ENCODE measurements at regions not wholly inside any gene's neighbourhood (a gene's known extent, or its start where the extent isn't known, plus 50 kb on each side); places are given as distances from the start of the nearest gene placed in this dataset.

GRCh38 chr2:217031445-217031844 lies 171.6 kb upstream of the TNP1 start:
- Mint-ChIP-seq H3K27ac (no peak overlapping the region), H3K4me3 (no peak overlapping the region), H3K9me3 (no peaks in the 10 kb centered on the region), H3K27me3 (peaks cover 21% of the 10 kb centered on the region), H3K36me3 (ENCODE audit: low read depth) (no peaks in the 10 kb centered on the region), H3K4me1 (no peaks in the 10 kb centered on the region)
- no peak for ATAC-seq
- DNase-seq = no peak

- ATAC-seq = no peak
- Mint-ChIP-seq H3K27ac (no peak overlapping the region), H3K9me3 (no peaks in the 10 kb centered on the region)
Measured at GRCh38 chr2:217030081-217030480, 170.2 kb upstream of the TNP1 start.

GRCh38 chr2:217028128-217028527 lies 168.3 kb upstream of the TNP1 start:
- H3K36me3 Mint-ChIP-seq (ENCODE audit: low read depth) = no peaks in the 10 kb centered on the region
- no peaks in the 10 kb centered on the region for H3K4me1 Mint-ChIP-seq
- H3K9me3 Mint-ChIP-seq = peaks cover 3% of the 10 kb centered on the region
- H3K27ac Mint-ChIP-seq = no peak overlapping the region
- H3K4me3 Mint-ChIP-seq = no peak overlapping the region
- no peak for ATAC-seq
- H3K27me3 Mint-ChIP-seq = peaks cover 17% of the 10 kb centered on the region
- no peak for DNase-seq

More at GRCh38 chr2:217030081-217030480, 170.2 kb upstream of the TNP1 start:
- peaks cover 18% of the 10 kb centered on the region for H3K27me3 Mint-ChIP-seq
- no peak overlapping the region for H3K4me3 Mint-ChIP-seq
- no peaks in the 10 kb centered on the region for H3K36me3 Mint-ChIP-seq (ENCODE audit: low read depth)
- no peaks in the 10 kb centered on the region for H3K4me1 Mint-ChIP-seq
- DNase-seq = no peak

- DNase-seq = no peak
- no peaks in the 10 kb centered on the region for H3K4me1 Mint-ChIP-seq
- H3K4me3 Mint-ChIP-seq = no peak overlapping the region
- H3K36me3 Mint-ChIP-seq (ENCODE audit: low read depth) = no peaks in the 10 kb centered on the region
- H3K9me3 Mint-ChIP-seq = peaks cover 3% of the 10 kb centered on the region
- ATAC-seq = no peak
- H3K27ac Mint-ChIP-seq = no peak overlapping the region
- H3K27me3 Mint-ChIP-seq = peaks cover 16% of the 10 kb centered on the region
Measured at GRCh38 chr2:217027414-217027813, 167.6 kb upstream of the TNP1 start.

- H3K9me3 Mint-ChIP-seq = peaks cover 3% of the 10 kb centered on the region
- peaks cover 16% of the 10 kb centered on the region for H3K27me3 Mint-ChIP-seq
- no peaks in the 10 kb centered on the region for H3K4me1 Mint-ChIP-seq
- no peak for DNase-seq
- no peak for ATAC-seq
- H3K27ac Mint-ChIP-seq = no peak overlapping the region
- H3K36me3 Mint-ChIP-seq (ENCODE audit: low read depth) = no peaks in the 10 kb centered on the region
- no peak overlapping the region for H3K4me3 Mint-ChIP-seq
Measured at GRCh38 chr2:217026569-217026968, 166.7 kb upstream of the TNP1 start.

- no peak for DNase-seq
- H3K27me3 Mint-ChIP-seq = peaks cover 16% of the 10 kb centered on the region
- no peaks in the 10 kb centered on the region for H3K36me3 Mint-ChIP-seq (ENCODE audit: low read depth)
- H3K27ac Mint-ChIP-seq = no peak overlapping the region
- no peaks in the 10 kb centered on the region for H3K4me1 Mint-ChIP-seq
- H3K9me3 Mint-ChIP-seq = peaks cover 3% of the 10 kb centered on the region
- no peak for ATAC-seq
- H3K4me3 Mint-ChIP-seq = no peak overlapping the region
Measured at GRCh38 chr2:217026161-217026560, 166.3 kb upstream of the TNP1 start.

- no peaks in the 10 kb centered on the region for H3K27me3 Mint-ChIP-seq
- H3K9me3 Mint-ChIP-seq = peaks cover 7% of the 10 kb centered on the region
- no peak overlapping the region for H3K27ac Mint-ChIP-seq
- no peak for ATAC-seq
- no peak for DNase-seq
- no peaks in the 10 kb centered on the region for H3K36me3 Mint-ChIP-seq (ENCODE audit: low read depth)
- H3K4me3 Mint-ChIP-seq = no peak overlapping the region
- no peaks in the 10 kb centered on the region for H3K4me1 Mint-ChIP-seq
Measured at GRCh38 chr2:217023611-217024010, 163.7 kb upstream of the TNP1 start.

GRCh38 chr2:217017456-217018252 lies 157.8 kb upstream of the TNP1 start:
- peaks cover 11% of the 10 kb centered on the region for H3K27me3 Mint-ChIP-seq
- no peaks in the 10 kb centered on the region for H3K36me3 Mint-ChIP-seq (ENCODE audit: low read depth)
- no peak for DNase-seq
- no peaks in the 10 kb centered on the region for H3K4me1 Mint-ChIP-seq
- H3K27ac Mint-ChIP-seq = no peak overlapping the region
- no peak overlapping the region for H3K4me3 Mint-ChIP-seq
- peaks cover 4% of the 10 kb centered on the region for H3K9me3 Mint-ChIP-seq
- ATAC-seq = no peak

GRCh38 chr2:217016796-217017419 lies 157.0 kb upstream of the TNP1 start:
- Mint-ChIP-seq H3K27me3 (peaks cover 13% of the 10 kb centered on the region), H3K9me3 (peaks cover 4% of the 10 kb centered on the region), H3K4me1 (no peaks in the 10 kb centered on the region), H3K4me3 (no peak overlapping the region), H3K36me3 (ENCODE audit: low read depth) (no peaks in the 10 kb centered on the region), H3K27ac (no peak overlapping the region)
- ATAC-seq (no peak), DNase-seq (no peak)

GRCh38 chr2:217014328-217015105 lies 154.7 kb upstream of the TNP1 start:
- Mint-ChIP-seq H3K36me3 (ENCODE audit: low read depth) (no peaks in the 10 kb centered on the region), H3K27ac (no peak overlapping the region), H3K4me3 (no peak overlapping the region), H3K4me1 (no peaks in the 10 kb centered on the region), H3K9me3 (peaks cover 4% of the 10 kb centered on the region), H3K27me3 (peaks cover 13% of the 10 kb centered on the region)
- ATAC-seq = no peak
- no peak for DNase-seq

GRCh38 chr2:217013926-217014325 lies 154.1 kb upstream of the TNP1 start:
- Mint-ChIP-seq H3K27me3 (peaks cover 13% of the 10 kb centered on the region), H3K36me3 (ENCODE audit: low read depth) (no peaks in the 10 kb centered on the region), H3K4me1 (no peaks in the 10 kb centered on the region), H3K4me3 (no peak overlapping the region), H3K27ac (no peak overlapping the region), H3K9me3 (peaks cover under 1% of the 10 kb centered on the region)
- DNase-seq (no peak), ATAC-seq (no peak)

GRCh38 chr2:217011576-217011975 lies 151.7 kb upstream of the TNP1 start:
- Mint-ChIP-seq H3K9me3 (no peaks in the 10 kb centered on the region), H3K36me3 (ENCODE audit: low read depth) (no peaks in the 10 kb centered on the region)
- no peak for ATAC-seq

GRCh38 chr2:217010173-217010572 lies 150.3 kb upstream of the TNP1 start:
- Mint-ChIP-seq H3K36me3 (ENCODE audit: low read depth) (no peaks in the 10 kb centered on the region), H3K9me3 (no peaks in the 10 kb centered on the region), H3K4me3 (no peak overlapping the region), H3K4me1 (no peaks in the 10 kb centered on the region), H3K27me3 (peaks cover 12% of the 10 kb centered on the region), H3K27ac (no peak overlapping the region)
- ATAC-seq = no peak
- DNase-seq = no peak

More at GRCh38 chr2:217011576-217011975, 151.7 kb upstream of the TNP1 start:
- H3K4me3 Mint-ChIP-seq = no peak overlapping the region
- no peak overlapping the region for H3K27ac Mint-ChIP-seq
- peaks cover 9% of the 10 kb centered on the region for H3K27me3 Mint-ChIP-seq
- DNase-seq = no peak
- no peaks in the 10 kb centered on the region for H3K4me1 Mint-ChIP-seq

GRCh38 chr2:217008794-217009193 lies 148.9 kb upstream of the TNP1 start:
- Mint-ChIP-seq H3K27ac (no peak overlapping the region), H3K4me1 (no peaks in the 10 kb centered on the region), H3K4me3 (no peak overlapping the region), H3K9me3 (no peaks in the 10 kb centered on the region), H3K27me3 (peaks cover 12% of the 10 kb centered on the region), H3K36me3 (ENCODE audit: low read depth) (no peaks in the 10 kb centered on the region)
- DNase-seq (no peak), ATAC-seq (no peak)

GRCh38 chr2:217006217-217006616 lies 146.4 kb upstream of the TNP1 start:
- Mint-ChIP-seq H3K9me3 (no peaks in the 10 kb centered on the region), H3K4me1 (no peaks in the 10 kb centered on the region), H3K27me3 (peaks cover 7% of the 10 kb centered on the region), H3K4me3 (no peak overlapping the region), H3K36me3 (ENCODE audit: low read depth) (no peaks in the 10 kb centered on the region), H3K27ac (no peak overlapping the region)
- ATAC-seq (no peak), DNase-seq (no peak)
